ENCODE measurements at regions not wholly inside any gene's neighbourhood (a gene's known extent, or its start where the extent isn't known, plus 50 kb on each side); places are given as distances from the start of the nearest gene placed in this dataset.

DNA sequence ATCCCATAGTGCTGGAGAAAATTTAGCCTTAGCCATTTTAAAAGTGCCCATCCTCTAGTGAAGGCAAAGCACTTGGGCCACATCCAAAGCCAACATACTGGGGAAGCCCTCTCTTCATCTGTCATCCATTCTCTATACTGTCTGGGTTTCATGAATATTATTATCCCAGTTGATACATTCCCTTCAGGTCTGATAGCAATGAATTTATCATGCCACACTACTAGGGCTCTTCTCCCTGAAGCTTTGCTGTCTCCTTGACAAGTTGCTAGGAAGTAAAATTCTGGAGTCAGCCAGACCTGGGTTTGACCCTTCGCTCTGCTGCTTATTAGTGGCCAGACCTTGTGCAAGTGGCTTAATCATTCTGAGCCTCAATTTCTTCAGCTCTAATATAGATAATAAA, 1041.4 kb upstream of the ADGRL2 start:
- intact Hi-C loops (cut with micrococcal nuclease; ENCODE audit: unreplicated experiment) = no loop called here
- CTCF ChIA-PET = no interaction called here

DNA sequence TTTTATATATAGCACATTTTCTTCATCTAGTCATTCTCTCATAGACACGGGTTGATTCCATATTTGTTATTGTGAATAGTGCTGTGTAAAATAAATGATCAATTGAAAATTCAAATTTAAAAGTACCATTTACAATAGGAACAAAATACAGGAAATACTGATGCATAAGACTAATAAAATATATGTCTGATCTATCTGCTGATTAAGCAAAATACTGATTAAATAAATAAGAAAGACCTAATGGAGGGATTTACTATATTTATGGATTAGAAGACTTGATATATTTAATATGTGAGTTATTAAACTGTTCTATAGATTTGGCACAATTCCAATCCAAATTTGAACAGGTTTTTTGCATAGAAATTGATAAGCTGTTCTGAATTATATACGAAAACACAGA, 1044.8 kb upstream of the ADGRL2 start:
- no peaks in the 10 kb centered on the region for H3K4me1 ChIP-seq (ENCODE audit: control insufficient read depth, insufficient read depth, low read length)
- TF ChIP-seq, protein P1, sequence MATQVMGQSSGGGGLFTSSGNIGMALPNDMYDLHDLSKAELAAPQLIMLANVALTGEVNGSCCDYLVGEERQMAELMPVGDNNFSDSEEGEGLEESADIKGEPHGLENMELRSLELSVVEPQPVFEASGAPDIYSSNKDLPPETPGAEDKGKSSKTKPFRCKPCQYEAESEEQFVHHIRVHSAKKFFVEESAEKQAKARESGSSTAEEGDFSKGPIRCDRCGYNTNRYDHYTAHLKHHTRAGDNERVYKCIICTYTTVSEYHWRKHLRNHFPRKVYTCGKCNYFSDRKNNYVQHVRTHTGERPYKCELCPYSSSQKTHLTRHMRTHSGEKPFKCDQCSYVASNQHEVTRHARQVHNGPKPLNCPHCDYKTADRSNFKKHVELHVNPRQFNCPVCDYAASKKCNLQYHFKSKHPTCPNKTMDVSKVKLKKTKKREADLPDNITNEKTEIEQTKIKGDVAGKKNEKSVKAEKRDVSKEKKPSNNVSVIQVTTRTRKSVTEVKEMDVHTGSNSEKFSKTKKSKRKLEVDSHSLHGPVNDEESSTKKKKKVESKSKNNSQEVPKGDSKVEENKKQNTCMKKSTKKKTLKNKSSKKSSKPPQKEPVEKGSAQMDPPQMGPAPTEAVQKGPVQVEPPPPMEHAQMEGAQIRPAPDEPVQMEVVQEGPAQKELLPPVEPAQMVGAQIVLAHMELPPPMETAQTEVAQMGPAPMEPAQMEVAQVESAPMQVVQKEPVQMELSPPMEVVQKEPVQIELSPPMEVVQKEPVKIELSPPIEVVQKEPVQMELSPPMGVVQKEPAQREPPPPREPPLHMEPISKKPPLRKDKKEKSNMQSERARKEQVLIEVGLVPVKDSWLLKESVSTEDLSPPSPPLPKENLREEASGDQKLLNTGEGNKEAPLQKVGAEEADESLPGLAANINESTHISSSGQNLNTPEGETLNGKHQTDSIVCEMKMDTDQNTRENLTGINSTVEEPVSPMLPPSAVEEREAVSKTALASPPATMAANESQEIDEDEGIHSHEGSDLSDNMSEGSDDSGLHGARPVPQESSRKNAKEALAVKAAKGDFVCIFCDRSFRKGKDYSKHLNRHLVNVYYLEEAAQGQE (IDR thresholded peaks at IDR 0.05; ENCODE audit: insufficient read depth in 1 of 2, low read depth in 2 of 2, low read length in 1 of 2) = no peak
- TF ChIP-seq SIN3A (IDR thresholded peaks at IDR 0.05; ENCODE audit: borderline replicate concordance, insufficient read depth, low read depth, low read length) (no peak), POLR2AphosphoS5 (IDR thresholded peaks at IDR 0.05; ENCODE audit: low read depth, low read length) (no peak), TCF7L2 (IDR thresholded peaks at IDR 0.05; ENCODE audit: low read depth, low read length) (no peak)
- TF ChIP-seq, protein P2, sequence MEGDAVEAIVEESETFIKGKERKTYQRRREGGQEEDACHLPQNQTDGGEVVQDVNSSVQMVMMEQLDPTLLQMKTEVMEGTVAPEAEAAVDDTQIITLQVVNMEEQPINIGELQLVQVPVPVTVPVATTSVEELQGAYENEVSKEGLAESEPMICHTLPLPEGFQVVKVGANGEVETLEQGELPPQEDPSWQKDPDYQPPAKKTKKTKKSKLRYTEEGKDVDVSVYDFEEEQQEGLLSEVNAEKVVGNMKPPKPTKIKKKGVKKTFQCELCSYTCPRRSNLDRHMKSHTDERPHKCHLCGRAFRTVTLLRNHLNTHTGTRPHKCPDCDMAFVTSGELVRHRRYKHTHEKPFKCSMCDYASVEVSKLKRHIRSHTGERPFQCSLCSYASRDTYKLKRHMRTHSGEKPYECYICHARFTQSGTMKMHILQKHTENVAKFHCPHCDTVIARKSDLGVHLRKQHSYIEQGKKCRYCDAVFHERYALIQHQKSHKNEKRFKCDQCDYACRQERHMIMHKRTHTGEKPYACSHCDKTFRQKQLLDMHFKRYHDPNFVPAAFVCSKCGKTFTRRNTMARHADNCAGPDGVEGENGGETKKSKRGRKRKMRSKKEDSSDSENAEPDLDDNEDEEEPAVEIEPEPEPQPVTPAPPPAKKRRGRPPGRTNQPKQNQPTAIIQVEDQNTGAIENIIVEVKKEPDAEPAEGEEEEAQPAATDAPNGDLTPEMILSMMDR (IDR thresholded peaks at IDR 0.05) = no peak
- no peak overlapping the region for H3K27ac ChIP-seq (ENCODE audit: low read length)
- H3K27me3 ChIP-seq (ENCODE audit: control insufficient read depth, insufficient read depth, low read length) = no peaks in the 10 kb centered on the region
- no peaks in the 10 kb centered on the region for H3K9me3 ChIP-seq (ENCODE audit: control insufficient read depth, insufficient read depth, low read depth, low read length)
- no peaks in the 10 kb centered on the region for H3K36me3 ChIP-seq (ENCODE audit: control insufficient read depth, insufficient read depth, low read length)
- in situ Hi-C loops (cut with HindIII; ENCODE audit: low pct_unique_long_range_greater_than_20kb, low sequenced_read_pairs) (no loop called here), intact Hi-C loops (cut with micrococcal nuclease; ENCODE audit: unreplicated experiment) (no loop called here)
- no peak for ATAC-seq
- DNase-seq (ENCODE audit: low read depth, low spot score) = no peak
- ChIA-PET CTCF (no interaction called here), POLR2A (interaction anchor here (0.6 kb wide), 1 partner anchor 683 kb away, joined by 3 read pairs; no protein-coding TSS in a partner anchor)
- H3K4me3 ChIP-seq (ENCODE audit: low read depth in 2 of 2, low read length in 2 of 2) = no peak overlapping the region
- BruUV-seq (replicated peaks) = no TSS peak

More for the DNA sequence above, 1041.4 kb upstream of the ADGRL2 start:
- Histone ChIP-seq H3K4me1 (ENCODE audit: control insufficient read depth, insufficient read depth, low read length) (no peaks in the 10 kb centered on the region), H3K36me3 (ENCODE audit: control insufficient read depth, insufficient read depth, low read length) (no peaks in the 10 kb centered on the region), H3K4me3 (ENCODE audit: low read depth in 2 of 2, low read length in 2 of 2) (no peak overlapping the region), H3K9me3 (ENCODE audit: control insufficient read depth, insufficient read depth, low read depth, low read length) (no peaks in the 10 kb centered on the region), H3K27ac (ENCODE audit: low read length) (no peak overlapping the region), H3K27me3 (ENCODE audit: control insufficient read depth, insufficient read depth, low read length) (no peaks in the 10 kb centered on the region)
- in situ Hi-C loops (cut with HindIII; ENCODE audit: low pct_unique_long_range_greater_than_20kb, low sequenced_read_pairs) = no loop called here
- POLR2A ChIA-PET = no interaction called here
- no peak for ATAC-seq
- TF ChIP-seq SIN3A (IDR thresholded peaks at IDR 0.05; ENCODE audit: borderline replicate concordance, insufficient read depth, low read depth, low read length) = no peak
- TF ChIP-seq, protein P2 (IDR thresholded peaks at IDR 0.05) = no peak
- TF ChIP-seq, protein P1 (IDR thresholded peaks at IDR 0.05; ENCODE audit: insufficient read depth in 1 of 2, low read depth in 2 of 2, low read length in 1 of 2) = no peak
- no peak for TF ChIP-seq POLR2AphosphoS5 (IDR thresholded peaks at IDR 0.05; ENCODE audit: low read depth, low read length)
- no peak for TF ChIP-seq TCF7L2 (IDR thresholded peaks at IDR 0.05; ENCODE audit: low read depth, low read length)
- no peak for DNase-seq (ENCODE audit: low read depth, low spot score)
- no TSS peak for BruUV-seq (replicated peaks)

Measured in Panc1 (cell line).